WERI-Rb-1 (cell line): ENCODE measurements at regions not wholly inside any gene's neighbourhood (a gene's known extent, or its start where the extent isn't known, plus 50 kb on each side); places are given as distances from the start of the nearest gene placed in this dataset.

Source experiments
- DNase-seq: peaks from one replicate; pipeline ENCODE4 v3.0.0-alpha.2; 2020
- H3K27ac ChIP-seq: fragments of 250-450 bp; sonication (Bioruptor Pico); 2 replicates; pipeline ENCODE4 v1.5.1; 2020; ENCODE audit warnings: mild to moderate bottlenecking, moderate library complexity
- H3K27me3 ChIP-seq: fragments of 250-450 bp; sonication (Bioruptor Pico); 2 replicates; pipeline ENCODE4 v1.5.1; 2021; ENCODE audit warnings: mild to moderate bottlenecking, low read depth, moderate library complexity; ENCODE audit not compliant: insufficient read depth, severe bottlenecking
- H3K36me3 ChIP-seq: fragments of 250-450 bp; sonication (Bioruptor Pico); 2 replicates; pipeline ENCODE4 v1.5.1; 2020; ENCODE audit warnings: mild to moderate bottlenecking, moderate library complexity
- H3K4me3 ChIP-seq: 2 replicates; pipeline ENCODE4 v1.5.1; 2011; ENCODE audit warnings: low read depth, mild to moderate bottlenecking, control low read depth, low read length
- H3K9me3 ChIP-seq: fragments of 250-450 bp; sonication (Bioruptor Pico); 2 replicates; pipeline ENCODE4 v1.5.1; 2021; ENCODE audit warnings: mild to moderate bottlenecking, moderate library complexity; ENCODE audit not compliant: severe bottlenecking
- TF ChIP-seq, protein P1 (sequence below): IDR thresholded peaks from 2 replicates; pipeline ENCODE4 v1.5.1; 2011; ENCODE audit warnings: low read depth, mild to moderate bottlenecking, control low read depth, inconsistent platforms, low read length

DNA sequence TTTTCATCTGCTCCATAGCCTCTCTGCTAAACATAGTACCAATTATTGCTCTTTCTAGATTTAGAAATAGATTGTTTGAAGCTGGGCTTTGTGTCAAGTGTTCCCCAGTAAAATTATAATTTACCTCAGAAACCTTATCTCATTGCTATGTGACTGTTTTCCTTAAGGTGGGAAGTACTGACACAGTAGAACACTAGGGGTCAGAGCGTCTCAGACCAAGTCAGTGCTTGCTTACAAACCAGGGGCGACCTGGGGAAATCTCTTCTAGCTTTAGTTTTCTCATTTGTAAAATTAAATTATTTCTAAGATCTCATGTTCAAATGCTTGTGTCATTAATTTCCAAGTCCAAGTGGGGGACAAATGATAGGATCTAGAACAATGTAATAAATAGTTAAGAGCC lies 360.4 kb downstream of the RAPGEF2 start:
- Histone ChIP-seq H3K27me3 (no peaks in the 10 kb centered on the region), H3K27ac (no peak overlapping the region), H3K9me3 (peaks cover 6% of the 10 kb centered on the region), H3K36me3 (no peaks in the 10 kb centered on the region), H3K4me3 (no peak overlapping the region)
- TF ChIP-seq, protein P1, sequence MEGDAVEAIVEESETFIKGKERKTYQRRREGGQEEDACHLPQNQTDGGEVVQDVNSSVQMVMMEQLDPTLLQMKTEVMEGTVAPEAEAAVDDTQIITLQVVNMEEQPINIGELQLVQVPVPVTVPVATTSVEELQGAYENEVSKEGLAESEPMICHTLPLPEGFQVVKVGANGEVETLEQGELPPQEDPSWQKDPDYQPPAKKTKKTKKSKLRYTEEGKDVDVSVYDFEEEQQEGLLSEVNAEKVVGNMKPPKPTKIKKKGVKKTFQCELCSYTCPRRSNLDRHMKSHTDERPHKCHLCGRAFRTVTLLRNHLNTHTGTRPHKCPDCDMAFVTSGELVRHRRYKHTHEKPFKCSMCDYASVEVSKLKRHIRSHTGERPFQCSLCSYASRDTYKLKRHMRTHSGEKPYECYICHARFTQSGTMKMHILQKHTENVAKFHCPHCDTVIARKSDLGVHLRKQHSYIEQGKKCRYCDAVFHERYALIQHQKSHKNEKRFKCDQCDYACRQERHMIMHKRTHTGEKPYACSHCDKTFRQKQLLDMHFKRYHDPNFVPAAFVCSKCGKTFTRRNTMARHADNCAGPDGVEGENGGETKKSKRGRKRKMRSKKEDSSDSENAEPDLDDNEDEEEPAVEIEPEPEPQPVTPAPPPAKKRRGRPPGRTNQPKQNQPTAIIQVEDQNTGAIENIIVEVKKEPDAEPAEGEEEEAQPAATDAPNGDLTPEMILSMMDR = no peak
- no peak for DNase-seq

DNA sequence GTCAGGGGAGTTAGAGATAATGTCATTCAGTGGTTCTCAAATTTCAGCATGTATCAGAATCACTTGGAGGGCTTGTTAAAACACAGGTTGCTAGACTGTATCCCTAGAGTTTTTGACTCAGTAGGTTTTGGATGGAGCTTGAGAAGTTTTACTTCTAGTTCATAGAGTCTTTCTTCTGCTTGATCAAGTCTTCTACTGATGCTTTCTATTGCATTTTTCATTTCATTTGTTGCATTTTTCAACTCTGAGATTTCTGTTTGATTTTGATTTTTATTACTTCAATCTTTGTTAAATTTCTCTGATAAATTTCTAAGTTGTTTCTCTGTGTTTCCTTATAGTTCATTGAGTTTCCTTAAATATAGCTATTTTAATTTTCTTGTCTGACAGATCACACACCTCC lies 361.4 kb downstream of the RAPGEF2 start:
- no peak overlapping the region for H3K27ac ChIP-seq
- no peak overlapping the region for H3K4me3 ChIP-seq
- TF ChIP-seq, protein P1 = no peak
- H3K9me3 ChIP-seq = peaks cover 7% of the 10 kb centered on the region
- DNase-seq = no peak
- no peaks in the 10 kb centered on the region for H3K36me3 ChIP-seq
- no peaks in the 10 kb centered on the region for H3K27me3 ChIP-seq

DNA sequence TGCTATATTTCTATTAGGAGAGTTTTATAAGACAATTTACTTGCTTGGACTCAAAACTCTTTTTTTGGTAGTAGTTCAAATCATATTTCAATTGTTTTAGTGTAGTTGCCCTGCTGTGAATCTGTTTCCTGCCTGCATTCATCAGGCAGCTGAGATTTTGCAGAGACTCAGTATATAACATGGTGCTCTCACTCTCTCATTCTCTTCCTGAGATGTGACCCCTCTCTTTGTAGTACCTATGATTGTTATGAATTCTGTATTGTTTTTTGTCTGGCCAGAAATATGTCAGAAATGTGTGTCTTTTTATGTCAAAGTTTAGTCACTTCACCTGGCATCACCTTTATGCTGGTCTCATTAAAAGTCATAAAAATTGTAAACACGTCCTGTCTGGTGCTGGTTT lies 374.0 kb downstream of the RAPGEF2 start:
- no peak for DNase-seq
- Histone ChIP-seq H3K4me3 (no peak overlapping the region), H3K9me3 (no peaks in the 10 kb centered on the region), H3K27ac (no peak overlapping the region), H3K27me3 (no peaks in the 10 kb centered on the region), H3K36me3 (no peaks in the 10 kb centered on the region)
- TF ChIP-seq, protein P1 = no peak

DNA sequence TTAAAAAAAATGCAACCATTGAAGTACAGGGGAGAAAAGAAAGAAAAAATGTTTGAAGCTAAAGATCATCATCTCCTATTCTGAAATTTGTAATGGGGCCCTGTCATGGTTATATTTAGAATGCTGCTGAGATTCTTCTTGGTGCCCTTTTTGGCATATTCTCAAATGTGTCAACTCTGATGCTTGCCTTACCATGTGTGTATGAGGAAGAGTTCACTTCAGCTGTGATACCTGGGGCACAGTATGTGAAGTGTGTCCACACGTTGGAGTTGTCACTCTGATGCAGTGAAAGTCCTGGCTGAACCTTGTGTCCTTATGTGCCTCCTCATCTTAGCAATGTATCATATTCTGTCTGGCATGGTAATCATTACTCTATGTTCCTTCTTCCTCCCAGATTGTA lies 377.9 kb downstream of the RAPGEF2 start:
- H3K9me3 ChIP-seq = no peaks in the 10 kb centered on the region

DNA sequence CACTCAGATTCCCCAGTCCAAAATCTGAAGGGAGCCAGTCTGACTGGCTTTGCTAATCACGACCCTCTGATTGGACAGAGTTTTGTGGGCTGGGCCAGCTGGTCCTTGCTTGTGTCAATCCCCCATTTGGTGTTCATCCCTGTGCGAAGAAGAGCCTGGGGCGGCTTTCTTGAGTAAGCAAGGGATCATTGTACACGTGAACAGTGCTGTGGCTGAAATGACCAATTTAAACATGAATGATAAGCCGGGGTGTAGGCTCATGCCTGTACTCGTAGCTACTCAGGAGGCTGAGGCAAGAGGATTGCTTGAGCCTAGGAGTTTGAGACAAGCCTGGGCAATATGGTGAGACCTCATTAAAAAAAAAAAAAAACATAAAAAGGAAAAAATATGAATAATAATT lies 379.1 kb downstream of the RAPGEF2 start:
- Histone ChIP-seq H3K36me3 (no peaks in the 10 kb centered on the region), H3K27ac (no peak overlapping the region), H3K27me3 (no peaks in the 10 kb centered on the region), H3K9me3 (no peaks in the 10 kb centered on the region), H3K4me3 (no peak overlapping the region)
- no peak for DNase-seq
- TF ChIP-seq, protein P1 = no peak

More for the DNA sequence above, 377.9 kb downstream of the RAPGEF2 start:
- no peak for DNase-seq
- no peaks in the 10 kb centered on the region for H3K27me3 ChIP-seq
- no peak overlapping the region for H3K4me3 ChIP-seq
- TF ChIP-seq, protein P1 = no peak
- no peaks in the 10 kb centered on the region for H3K36me3 ChIP-seq
- H3K27ac ChIP-seq = no peak overlapping the region

DNA sequence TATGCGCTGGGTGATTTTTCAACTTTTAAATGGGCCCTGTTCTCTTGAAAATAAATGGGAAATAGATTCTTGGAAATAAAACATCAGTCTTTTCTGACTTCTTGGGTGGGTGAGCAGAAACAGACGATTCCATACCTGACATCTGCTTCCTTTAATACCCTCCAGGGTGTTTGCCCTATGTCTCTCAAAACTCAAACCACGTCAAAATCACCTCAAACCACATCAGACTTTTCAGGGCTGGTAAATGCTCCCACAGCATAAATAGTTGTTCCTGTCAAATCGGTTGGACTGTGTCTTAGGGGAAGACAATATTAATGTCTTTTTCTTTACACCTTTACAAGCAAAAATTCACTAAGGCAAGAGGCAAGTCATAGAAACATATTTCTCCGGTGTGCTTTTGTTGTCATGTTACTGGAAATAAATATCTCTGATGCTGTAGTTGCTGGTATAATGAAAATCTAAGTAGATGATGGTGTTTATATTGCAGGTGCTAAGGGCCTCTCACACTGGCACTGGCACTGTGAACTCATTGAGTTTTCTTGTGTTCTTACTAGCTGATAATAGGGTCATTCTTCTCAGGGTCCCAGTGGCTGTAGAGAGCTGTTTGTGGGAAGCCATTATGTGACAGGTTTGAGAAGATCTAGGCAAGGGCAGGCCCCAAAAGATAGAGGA lies 380.4 kb downstream of the RAPGEF2 start:
- H3K27me3 ChIP-seq = no peaks in the 10 kb centered on the region

More for the DNA sequence above, 380.4 kb downstream of the RAPGEF2 start:
- DNase-seq = no peak
- Histone ChIP-seq H3K27ac (no peak overlapping the region), H3K4me3 (no peak overlapping the region), H3K36me3 (no peaks in the 10 kb centered on the region), H3K9me3 (no peaks in the 10 kb centered on the region)
- TF ChIP-seq, protein P1 = no peak
